ENCODE measurements at regions not wholly inside any gene's neighbourhood (a gene's known extent, or its start where the extent isn't known, plus 50 kb on each side); places are given as distances from the start of the nearest gene placed in this dataset.

- TF ChIP-seq CTCF (IDR thresholded peaks at IDR 0.05) (no peak), POLR2A (IDR thresholded peaks at IDR 0.05) (no peak), POLR2AphosphoS5 (IDR thresholded peaks at IDR 0.05) (no peak)
Observed at GRCh38 chr21:45348591-45349327, 56.2 kb upstream of the COL18A1 start.

Data from prostate gland (tissue), 2 donors.